ENCODE measurements at regions not wholly inside any gene's neighbourhood (a gene's known extent, or its start where the extent isn't known, plus 50 kb on each side); places are given as distances from the start of the nearest gene placed in this dataset.
"Not testable (repeated sequence)": the region's sequence is repeated elsewhere in the genome, so short reads cannot be mapped to it uniquely, and the experiment has no call there.

DNA sequence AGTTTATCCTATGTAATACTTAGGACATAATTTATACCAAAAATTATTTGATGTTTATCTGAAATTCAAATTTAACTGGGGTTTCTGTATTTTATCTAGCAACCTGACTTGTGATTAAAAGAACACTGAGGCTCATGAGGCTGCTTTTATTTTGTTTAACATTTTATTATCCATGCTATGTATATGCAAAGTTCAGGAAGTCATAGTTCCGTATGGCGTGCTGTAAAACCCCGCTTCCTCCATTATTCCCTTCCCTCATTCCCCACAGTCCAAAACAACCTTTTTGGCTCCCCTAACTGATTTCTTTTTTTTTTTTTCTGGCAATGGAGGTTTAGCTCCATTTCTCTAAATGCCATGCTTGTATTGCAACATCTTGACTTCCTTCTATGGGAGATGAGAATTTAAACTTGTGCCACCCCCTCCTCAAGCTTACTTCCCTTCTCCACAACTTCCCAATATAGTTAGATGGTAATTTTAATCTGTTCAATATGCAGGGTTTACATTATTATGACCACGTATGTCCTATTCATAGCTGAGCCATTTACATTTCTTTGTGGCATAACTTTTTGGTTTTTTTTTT is 138.0 kb upstream of the DNAH14 start:
- DNase-seq, result no peak

DNA sequence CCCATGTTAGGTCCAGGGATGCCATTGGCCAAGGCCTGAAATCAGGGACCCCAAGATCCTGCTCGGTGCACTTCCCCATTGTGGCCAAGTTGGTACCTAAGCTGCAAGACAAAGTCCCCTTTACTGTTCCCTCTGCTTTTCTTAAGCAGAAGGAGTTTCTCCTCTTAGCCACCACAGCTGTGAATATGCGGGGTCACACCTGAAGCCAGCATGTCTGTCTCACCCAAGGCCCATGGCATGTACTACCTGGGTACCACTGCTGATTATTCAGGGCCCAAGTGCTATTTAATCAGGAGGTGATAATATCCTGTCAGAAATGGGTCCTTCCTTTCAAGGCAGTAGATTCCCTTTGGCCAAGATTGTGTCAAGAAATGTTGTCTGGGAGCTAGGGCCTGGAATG is 133.9 kb upstream of the DNAH14 start:
- DNase-seq, result no peak

DNA sequence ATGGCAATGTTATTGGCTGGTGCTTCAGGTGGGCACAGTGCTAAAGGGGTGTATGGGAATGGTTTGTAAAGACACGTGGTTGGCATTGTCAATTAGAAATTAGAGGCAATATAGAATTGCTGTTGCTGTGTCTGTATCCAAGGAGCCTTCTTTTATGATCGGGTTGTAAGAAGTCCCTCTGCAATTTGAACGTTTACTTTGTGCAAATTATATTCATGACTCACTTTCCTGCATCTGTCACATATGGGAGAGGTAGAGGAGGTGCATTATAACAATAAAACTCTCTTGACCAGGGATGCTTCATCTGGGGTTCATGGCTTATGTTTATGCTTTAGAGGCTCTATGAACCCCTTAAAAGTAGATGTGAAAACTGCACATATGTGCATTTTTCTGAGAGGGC is 130.4 kb upstream of the DNAH14 start:
- DNase-seq, result no peak

GRCh38 chr1:224800486-224801119 is 128.9 kb upstream of the DNAH14 start:
- no peak for DNase-seq

- no peak for DNase-seq
These were observed 127.5 kb upstream of the DNAH14 start for GRCh38 chr1:224801844-224802490.

GRCh38 chr1:224802617-224803016 is 126.9 kb upstream of the DNAH14 start:
- no peak for DNase-seq

DNA sequence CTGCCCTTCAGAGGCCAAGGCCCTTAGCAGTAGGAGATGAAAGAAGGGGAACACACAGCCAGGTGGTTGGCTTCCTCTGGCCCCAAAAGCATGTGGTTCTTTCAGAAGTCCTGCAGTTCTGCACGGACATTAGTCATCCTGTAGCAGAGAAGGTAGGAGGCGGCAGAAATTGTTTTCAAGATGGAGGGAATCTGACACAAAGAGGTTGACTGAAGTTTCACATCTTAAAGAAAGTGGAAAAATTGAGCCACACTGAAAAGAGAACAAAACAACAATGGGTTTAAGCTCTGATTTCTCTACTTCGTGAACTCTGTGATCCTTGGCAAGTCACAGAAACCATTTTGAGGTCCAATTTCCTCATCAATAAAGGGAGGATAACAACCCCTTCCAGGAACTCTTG is 125.3 kb upstream of the DNAH14 start:
- no peak for DNase-seq

DNA sequence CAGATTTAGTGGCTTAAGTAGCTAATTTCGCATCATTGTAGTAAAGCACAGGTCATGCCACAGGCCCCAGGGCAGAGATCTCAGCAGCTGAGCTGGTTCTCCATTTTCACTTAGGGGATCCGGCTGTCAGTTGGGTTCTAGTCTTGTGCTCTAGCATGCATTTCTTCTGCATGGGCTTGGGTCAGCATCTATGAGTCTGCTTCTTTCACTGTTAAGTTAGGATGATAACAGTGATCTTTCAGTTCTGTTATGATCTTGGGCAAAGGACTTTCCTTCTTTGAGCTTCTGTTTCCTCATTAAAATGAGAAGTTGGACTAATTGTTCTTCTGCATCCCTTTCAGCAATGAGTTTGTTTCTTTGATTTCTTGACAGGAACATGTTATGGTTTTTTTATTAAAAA is 123.6 kb upstream of the DNAH14 start:
- no peak for DNase-seq

GRCh38 chr1:224809137-224809536 is 120.3 kb upstream of the DNAH14 start:
- DNase-seq, result no peak

- DNase-seq, result no peak
These were observed 119.9 kb upstream of the DNAH14 start for GRCh38 chr1:224809613-224810012.

- DNase-seq, result no peak
These were observed 117.9 kb upstream of the DNAH14 start for GRCh38 chr1:224811564-224811963.

DNA sequence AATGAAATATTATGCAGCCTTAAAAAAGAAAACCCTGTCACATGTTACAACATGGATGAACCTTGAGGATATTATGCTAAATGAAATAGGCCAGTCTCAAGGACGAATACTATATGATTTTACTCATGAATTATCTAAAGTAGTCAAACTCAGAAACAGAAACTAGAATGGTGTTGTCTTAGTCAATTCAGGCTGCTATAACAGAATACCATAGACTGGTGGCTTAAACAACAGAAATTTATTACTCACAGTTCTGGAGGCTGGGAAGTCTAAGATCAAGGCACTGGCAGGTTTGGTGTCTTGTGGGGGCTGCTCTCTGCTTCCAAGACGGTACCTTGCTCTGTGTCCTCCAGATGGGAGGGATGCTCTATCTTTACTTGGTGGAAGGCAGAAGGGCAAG is 113.8 kb upstream of the DNAH14 start:
- no peak for DNase-seq

DNA sequence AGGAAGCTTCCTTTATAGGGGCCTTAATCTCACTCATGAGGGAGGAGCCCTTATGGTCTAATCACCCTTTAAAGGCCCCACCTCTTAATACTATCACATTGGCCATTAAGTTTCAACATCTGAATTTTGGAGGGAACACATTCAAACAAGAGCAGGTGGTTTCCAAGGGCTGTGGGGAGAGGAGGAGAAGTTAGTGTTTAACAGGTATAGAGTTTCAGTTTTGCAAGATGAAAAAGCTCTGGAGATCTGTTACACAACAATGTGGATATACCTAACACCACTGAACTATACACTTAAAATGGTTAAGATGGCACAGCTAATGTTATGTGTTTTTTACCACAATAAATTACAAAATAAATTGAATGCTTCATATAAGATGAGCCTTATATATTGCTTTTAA is 113.4 kb upstream of the DNAH14 start:
- peak; percentile 20 for DNase-seq

DNA sequence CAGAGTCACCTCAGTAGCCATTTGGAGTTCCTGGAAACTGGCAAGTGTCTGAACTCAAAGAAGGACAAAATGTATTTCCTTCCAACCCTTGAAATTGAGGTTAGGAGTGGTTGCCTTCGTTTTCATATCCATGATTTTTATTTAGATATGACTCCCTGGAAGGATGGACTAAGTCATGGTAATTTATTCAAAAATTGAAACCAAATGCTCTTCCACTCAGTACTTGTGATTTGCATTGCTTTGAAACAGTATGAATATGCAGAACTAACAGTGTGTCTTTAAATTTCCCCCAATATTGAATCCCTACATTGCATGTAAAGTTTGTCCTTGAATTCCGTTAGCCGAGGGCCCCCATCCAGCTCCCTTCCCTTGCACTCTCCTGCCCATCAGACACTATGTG is 112.1 kb upstream of the DNAH14 start:
- no peak for DNase-seq

GRCh38 chr1:224819861-224820260 is 109.6 kb upstream of the DNAH14 start:
- no peak for DNase-seq

GRCh38 chr1:224820341-224820740 is 109.1 kb upstream of the DNAH14 start:
- DNase-seq, result no peak

GRCh38 chr1:224821751-224822150 is 107.7 kb upstream of the DNAH14 start:
- DNase-seq, result not testable (repeated sequence)

- no peak for DNase-seq
These were observed 103.9 kb upstream of the DNAH14 start for GRCh38 chr1:224825525-224826000.

- DNase-seq, result no peak
These were observed 100.8 kb upstream of the DNAH14 start for GRCh38 chr1:224828691-224829090.

DNA sequence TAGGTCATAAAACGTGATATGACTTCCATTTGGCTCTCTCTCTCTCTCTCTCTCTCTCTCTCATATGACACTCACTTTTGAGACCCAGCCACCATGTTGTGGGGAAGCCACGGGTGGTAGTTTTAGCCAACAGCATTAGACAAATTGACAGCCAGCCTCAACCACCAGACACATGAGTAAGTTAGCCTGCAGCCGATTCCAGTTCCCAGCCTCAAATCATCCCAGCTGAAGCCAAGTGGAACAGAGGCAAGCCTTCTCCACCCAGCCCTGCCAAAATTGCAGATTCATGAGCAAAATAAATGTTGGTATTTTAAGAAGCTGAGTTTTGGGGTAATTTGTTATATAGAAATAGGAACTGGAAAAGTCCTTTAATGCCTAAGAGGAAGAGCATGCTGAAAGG is 98.0 kb upstream of the DNAH14 start:
- no peak for DNase-seq

GRCh38 chr1:224839648-224840300 is 89.7 kb upstream of the DNAH14 start:
- not testable (repeated sequence) for DNase-seq

GRCh38 chr1:224841803-224842202 is 87.7 kb upstream of the DNAH14 start:
- DNase-seq, result not testable (repeated sequence)

DNA sequence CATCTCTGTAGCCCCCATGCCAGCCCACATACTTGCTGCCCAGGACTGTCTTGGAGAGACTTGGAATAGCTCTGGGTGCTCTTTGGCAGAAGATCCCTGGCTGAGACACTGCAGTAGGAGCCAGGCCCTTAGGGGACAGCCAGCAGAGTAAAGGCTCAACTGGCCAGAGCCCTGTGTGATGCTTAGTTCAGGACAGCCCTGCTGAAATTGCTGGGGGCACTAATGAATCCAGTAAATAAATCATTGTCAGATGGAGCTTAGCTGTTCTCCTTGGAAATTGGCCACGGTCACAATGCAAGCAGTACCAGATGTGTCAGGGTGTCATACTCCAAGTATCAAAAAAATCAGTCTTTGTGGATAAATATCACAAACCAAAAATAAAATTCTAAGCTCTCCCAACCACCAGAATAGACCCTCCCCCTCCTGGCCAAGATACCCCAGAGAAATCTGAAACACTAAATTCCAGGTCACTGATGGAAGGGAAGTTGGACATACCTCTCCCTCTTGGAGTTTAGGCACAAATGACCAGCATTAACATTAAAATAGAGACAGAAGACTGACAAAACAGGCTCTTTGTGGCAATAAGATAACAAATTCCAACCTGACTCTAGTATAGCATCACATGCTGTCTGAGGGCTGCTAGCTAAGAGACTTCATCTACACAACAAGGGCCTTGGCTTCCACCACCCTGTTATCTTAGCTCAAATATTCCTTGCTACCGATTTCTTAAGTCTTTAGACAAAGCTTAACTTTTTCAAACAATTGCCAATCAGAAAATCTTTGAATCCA is 83.2 kb upstream of the DNAH14 start:
- no peak for DNase-seq

Measured in NCI-H510A (cell line).